Renal cortex interstitium (tissue), 11 donors: ENCODE measurements at regions not wholly inside any gene's neighbourhood (a gene's known extent, or its start where the extent isn't known, plus 50 kb on each side); places are given as distances from the start of the nearest gene placed in this dataset.

Source experiments
- DNase-seq, 11 donors: peaks; one replicate each; pipeline ENCODE4 v3.0.0-alpha.2; 2013; ENCODE audit warnings: low read depth in 9 of 11, low spot score in 4 of 11; ENCODE audit errors: extremely low read depth in 1 of 11

DNA sequence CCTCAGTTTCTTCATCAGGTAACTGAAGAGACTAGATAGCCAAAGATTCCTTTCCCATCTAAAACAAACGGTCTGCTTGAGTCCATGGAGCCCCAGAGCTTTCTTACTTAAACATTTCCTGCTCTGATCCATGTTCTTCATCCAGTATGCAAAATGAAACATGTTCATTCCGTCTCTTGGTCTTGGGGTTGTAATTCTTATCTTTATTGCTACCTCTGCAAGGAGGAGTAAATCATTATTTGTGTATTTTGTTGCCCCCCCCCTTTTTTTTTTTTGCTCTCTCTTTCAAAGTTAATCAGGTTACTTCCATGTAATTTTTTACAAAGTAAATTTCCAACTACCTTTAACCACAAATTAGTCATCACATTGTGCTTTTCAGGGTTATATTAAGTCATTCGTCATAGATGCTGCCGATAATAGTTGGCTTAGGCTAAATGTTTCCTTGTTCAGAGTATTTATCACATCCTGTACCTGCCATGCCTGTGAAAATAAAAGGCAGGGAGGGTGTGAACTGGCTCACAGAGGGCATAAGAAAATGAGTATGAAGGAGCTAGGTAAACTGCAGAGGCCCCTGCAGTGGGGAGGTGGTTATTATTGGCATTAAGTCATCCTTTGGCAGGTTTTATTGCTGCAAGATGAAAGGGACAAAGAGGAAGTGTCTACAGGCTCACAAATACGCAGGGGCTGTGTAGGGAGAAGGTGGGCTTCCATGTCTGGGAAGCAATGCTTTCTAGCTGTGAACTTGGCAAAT, 76.7 kb upstream of the HS3ST1 start:
- peak in 1 of 11 donors; percentile 21 for DNase-seq

DNA sequence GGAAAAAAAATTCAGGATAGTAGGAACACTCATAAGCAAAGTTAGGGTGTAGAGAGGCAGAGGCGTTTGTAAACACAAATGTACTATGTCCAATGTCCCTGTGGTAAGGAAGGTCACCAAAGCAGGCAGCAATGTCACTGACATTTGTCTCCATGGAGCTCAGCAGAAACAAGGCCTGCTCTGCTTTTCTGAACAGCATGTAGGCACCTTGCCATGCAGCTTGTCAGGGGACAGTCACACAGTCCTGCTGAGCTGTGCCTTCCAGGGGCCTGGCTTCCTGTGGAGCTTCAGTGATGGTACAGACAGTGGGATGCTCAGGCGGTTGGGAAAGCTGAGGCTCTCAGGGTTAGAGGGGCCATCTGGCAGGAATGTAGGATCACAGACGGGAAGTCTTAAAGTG, 74.5 kb upstream of the HS3ST1 start:
- no peak for DNase-seq

DNA sequence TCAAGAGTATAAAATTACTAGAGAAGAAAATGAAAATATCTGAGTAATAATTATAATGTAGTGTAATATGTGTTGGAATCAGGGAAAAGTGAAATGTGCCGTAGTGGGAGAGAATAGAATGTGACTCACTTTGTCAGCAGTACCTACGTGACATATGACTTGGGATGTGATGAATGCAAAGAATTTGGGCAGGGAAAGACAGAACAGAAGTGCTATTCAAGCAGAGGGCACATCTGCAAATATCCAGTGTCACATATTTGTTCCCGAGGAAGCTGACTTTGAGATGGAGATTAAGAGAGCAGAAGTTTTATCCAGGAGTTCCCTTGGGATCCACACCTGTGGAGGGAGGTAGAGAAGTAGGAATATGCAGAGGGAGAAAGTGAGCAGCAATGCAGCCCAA, 69.3 kb upstream of the HS3ST1 start:
- DNase-seq, result no peak

DNA sequence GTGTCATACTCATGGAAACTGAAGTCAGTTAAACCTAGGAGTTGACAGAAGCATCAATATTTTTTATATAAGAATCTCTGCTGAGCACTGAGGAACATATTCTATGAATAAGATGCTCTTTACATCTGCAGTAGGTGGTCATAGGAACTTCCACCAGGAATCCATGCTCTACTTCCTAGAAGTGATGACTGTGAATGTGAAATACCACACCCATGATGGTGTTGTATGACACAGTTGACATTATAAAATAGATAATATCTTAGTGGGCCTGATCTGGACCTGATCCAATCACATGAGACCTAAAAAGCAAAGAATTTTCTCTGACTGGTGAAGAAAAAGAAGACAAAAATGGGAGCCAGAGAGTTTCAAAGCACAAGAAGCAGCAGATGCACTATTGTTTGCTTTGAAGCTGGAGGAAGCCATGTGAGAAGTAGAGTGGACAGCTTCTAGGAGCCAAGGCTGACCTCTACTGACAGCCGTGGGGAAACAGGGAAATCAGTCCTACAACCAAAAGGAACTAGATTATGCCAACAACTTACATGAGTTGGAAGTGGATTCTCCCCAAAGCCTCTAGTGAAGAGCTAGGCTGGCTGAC, 68.6 kb upstream of the HS3ST1 start:
- DNase-seq, result no peak

DNA sequence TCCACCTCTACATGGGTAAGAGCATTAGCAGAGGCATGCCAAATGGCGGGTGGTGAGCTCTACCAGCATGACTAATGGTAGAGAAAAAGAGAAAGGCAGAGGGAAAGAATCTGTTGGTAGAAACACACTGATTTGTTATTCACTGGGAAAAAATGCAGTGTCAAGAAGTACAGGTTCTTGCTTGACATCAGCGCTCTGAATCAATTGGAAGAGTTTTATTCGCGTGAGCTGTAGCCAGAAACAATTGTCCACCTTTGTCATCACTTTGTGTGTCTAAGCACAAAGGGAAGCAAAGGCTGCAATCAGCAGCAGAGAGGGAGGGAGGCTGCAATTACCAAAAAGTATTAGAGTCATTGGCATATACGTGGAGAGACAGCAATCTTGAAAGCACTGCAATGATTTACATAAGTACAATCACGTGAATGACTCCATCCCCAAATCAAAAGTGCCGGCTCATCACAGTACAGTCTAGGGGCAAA, 67.7 kb upstream of the HS3ST1 start:
- no peak for DNase-seq

DNA sequence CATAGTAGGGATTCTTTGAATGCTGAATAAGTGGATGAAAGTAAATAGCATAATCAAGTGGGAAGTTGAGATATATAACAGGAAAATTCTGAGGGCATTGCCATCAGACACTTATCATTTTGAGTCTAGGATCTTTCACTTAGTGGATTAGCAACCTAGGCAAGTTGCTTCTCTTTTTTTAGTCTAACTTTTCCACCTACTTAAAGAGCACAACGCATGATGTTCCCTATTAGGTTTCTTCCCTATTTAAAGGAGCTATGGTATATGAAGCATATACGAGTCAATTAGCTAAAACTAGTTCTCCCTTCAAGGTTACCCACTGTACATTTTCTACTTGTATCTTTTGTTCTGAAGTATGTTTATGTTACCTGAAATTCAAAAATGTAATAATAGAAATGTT, 67.1 kb upstream of the HS3ST1 start:
- no peak for DNase-seq

DNA sequence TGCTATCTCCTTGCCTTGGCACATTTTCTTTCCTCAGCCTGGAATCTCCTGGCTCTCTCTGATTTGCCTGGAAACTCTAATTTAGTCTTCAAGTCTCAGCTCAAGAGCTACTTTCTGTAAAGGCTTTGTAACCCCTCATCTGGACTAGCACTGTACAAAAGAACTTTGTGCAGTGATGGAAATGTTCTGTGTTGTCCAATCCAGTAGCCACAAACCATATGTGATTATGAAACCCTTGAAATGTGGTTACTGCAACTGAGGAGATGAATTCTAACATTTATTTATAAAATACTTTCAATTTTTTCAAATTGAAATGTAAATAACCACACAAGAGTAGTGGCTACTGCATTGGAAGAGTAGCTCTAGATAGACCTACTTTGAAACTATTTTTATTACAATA, 66.6 kb upstream of the HS3ST1 start:
- no peak for DNase-seq

DNA sequence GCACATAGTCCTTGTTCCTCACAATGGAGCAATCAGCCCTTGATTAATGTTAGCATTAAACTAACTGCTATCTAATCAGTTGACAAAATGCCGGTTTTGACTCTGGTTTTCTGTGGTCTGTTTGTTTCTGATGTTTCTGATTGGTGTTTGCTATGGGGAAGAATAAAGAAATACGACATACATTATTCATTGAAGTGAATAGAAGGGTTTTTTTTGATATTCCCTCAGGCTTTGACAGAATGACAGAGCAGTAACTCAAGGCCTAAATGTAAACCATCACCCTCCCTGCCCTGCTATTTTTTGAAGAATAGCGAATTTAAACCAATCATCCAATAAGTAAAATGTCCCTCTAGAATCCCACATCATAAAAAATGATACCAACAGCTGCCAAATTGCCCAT, 65.5 kb upstream of the HS3ST1 start:
- DNase-seq, result no peak

DNA sequence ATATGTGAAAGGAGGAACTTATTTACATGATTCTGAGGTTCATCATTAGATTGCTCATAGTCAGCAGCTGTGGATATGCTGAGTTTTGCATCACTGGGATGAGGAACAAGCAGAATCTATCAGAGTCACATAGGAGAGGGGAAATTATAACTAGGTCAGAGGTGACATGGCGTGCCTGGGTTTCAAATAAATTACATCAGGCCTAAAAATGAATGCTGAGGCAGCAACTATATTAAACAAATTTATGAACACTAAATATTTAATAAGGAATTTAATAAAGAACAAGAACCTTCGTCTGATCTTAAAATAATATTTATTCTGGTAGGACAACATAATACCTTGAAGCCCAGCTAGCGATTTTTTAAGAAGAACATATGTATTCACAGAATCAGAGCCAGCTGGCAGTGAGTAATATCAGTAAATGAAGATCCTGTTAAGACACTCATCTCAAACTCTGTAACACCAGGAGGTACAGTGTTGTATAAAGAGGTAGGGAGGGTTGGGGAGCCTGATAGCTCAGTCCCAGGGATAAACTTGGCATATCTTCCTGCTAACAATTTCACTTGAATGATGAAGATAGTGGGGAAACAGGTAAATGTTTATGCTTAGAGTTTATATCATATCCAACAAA, 60.9 kb upstream of the HS3ST1 start:
- no peak for DNase-seq

DNA sequence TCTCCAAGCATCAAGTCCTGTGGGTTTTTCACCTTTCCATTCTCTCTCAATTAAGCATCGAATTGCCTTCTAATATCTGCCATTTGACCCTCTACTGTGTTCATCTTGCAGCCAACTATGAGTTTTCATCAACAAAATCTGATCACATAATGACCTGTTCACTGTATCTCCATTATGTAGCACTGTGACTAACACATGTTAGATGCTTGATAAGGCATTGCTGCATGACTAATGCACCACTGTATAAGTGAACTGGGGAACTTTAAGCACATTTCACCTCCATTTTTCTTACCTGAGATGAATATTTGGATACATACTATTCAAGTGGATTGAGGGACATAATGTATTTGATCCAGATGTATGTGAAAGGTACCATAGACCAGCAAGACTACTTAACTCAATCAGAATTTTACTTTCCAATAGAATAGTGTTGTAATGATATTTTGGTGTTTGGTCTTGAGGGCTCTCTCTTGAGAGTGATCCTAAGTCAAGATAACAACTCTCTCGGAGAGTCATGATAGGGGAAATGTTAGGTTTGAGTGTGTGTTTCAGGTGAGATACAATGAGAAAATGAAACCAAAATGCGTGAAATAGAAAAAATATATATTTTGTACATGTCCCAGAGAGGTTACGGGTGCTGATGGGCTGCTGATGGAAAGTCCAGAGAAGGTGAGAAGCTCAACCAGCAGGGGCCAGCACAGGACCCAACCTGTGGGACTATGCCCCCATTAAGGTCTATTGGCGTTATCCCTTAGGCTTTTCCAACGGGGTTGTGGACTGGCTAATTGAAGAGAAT, 60.2 kb upstream of the HS3ST1 start:
- no peak for DNase-seq

DNA sequence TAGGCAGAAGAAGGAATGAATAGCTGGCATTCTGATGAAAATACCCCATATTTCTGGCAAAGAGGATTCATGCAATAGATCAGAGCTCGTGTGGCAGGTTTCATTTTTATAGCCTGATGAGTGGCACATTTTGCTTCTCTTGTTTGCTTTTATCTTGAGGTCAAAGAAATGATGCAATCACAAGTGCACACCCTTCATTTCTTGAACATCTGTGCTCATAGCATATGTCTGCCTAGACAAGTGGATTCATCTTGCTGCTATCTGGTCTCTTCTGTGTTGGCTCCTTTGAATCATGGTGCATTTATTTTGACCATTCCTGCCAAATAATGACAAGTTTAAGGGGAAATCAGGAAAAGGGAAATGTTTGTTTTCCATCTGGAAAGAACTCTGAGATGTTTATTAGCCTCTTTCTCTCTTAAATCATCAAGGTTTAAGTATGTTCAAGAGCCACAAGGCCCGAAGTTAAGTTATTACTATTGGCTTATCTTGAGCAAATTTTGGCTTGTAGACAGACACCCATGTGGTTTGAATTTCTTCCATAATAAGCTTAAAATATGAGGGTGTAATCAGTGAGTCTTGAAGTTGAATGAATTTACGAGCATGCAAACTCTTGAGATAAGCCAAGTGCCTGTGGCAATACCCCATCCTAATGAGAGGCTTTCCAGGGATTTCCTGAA, 59.3 kb upstream of the HS3ST1 start:
- DNase-seq, result peak in 3 of 11 donors; percentile 20 to 33 (median 28)

DNA sequence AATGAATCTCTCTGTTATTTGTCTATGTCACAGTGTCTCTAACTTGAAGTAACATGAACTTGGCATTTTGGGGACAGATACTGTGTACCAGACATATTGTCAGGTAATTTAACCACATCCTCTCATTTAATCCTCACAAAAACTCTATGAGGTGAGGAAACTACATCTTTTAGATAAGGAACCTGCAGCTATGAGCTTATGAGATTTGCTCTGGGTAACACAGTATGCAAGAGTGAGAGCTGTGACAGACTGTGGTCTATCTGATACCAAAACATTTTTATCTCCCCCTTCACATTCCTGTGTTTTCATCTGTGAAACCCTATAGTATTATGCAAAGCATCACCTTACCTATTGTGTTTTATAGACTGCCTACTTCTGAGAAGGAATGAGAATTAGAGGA, 58.4 kb upstream of the HS3ST1 start:
- no peak for DNase-seq

DNA sequence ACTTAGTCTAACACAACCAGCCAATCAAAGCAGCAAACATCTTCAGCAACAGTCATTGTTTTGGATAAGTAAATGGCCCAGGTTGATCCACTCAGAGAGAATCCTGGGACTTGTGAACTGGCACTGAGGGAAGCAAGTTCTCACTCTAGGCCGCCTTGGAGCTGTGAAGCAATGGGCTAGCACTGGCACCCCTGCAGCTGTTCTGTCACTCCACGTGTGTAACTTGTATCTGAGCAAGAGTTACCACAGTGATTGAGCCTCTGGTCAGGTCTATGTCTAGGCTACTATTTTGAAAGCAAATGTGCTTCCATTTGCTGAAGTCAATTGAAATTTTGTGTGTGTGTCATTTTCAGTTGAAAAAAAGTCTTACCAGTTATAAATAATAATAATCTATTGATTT, 57.2 kb upstream of the HS3ST1 start:
- no peak for DNase-seq

DNA sequence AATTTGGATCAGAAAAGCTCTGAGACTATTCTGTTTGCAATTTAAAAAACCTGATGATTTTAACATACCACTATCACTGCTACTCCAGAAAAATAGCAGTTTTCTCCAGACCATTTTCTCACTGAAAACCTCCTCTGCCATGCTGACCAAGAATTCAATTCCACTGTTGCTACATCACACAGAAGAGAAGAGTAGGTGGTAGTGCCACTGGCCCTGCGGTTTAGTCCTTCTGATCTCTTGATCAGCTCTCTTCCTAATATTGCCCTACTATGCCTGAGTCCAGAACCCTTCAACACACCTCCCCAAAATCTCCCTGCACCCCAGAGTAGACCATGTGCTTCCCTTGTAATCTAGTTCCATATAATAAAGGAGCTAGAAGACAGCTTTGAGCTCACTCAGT, 55.8 kb upstream of the HS3ST1 start:
- DNase-seq, result no peak

DNA sequence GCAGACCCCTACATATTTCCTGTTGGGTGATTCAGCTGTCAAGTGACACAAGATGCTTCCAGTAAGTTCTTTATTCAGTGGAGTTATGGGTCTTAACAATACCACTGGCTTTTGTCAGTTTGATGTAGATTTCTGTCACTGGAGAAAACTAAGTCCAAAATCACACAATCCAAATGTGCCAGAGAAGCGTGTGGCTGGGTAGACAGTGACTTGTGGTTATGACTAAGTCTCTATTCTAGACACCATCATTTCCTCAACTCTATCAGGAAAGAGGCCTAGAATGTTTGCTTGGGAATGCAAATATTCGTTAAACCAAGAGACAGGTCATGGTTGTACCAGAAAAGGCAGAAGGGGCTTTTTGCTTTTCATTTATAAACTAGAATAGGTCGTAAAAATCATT, 54.4 kb upstream of the HS3ST1 start:
- no peak for DNase-seq

DNA sequence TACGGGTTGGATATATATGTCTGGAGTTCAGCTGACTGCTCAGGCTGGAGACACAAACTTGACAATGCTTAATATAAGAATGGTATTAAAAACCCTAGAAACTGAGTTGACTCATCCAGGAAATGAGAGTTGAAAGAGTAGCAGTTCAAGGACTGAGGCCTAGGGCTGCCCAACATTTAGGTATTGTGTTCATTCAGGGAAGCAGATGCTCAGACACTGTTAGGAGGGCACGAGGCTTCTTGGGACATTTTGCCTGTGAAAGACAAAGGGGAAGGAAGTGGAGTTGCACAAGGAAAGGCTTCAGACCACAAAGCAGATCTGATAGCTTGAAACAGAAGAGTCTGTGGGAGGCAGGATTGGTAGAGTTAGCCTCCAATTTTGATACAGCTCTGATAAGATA, 52.0 kb upstream of the HS3ST1 start:
- DNase-seq, result no peak
